Caco-2 (cell line): ENCODE measurements at regions not wholly inside any gene's neighbourhood (a gene's known extent, or its start where the extent isn't known, plus 50 kb on each side); places are given as distances from the start of the nearest gene placed in this dataset.

Experiments used
- BruUV-seq: library from RNA; stranded (reverse); fragments of 400-500 nt; replicated peaks from 2 replicates; lab custom pipeline; 2021; lab: Mats Ljungman, UMichigan
- CTCF ChIA-PET: fragments of 300-600 bp; sonication (Branson Sonifier 250); formaldehyde crosslinking; loops from one replicate; lab custom pipeline; 2022; ENCODE audit warnings: antibody characterized with exemption; lab: Charles Lee
- POLR2A ChIA-PET: fragments of 300-600 bp; sonication (Branson Sonifier 250); formaldehyde crosslinking; loops from one replicate; lab custom pipeline; 2022; ENCODE audit warnings: antibody characterized with exemption; lab: Charles Lee
- DNase-seq, 2 experiments: peaks; one replicate each; pipeline versions ENCODE4 v3.0.0 to v3.0.0-alpha.2; 2020 to 2022
- H3K27me3 ChIP-seq: replicated peaks from 2 replicates; pipeline ENCODE4 v1.6.0; 2011; ENCODE audit warnings: low read length; ENCODE audit not compliant: control insufficient read depth, insufficient read depth
- H3K36me3 ChIP-seq: 2 replicates; pipeline ENCODE4 v1.5.1; 2011; ENCODE audit warnings: low read length; ENCODE audit not compliant: control insufficient read depth, insufficient read depth
- H3K4me1 ChIP-seq: fragments of 250-450 bp; sonication (Bioruptor Pico); 2 replicates; pipeline ENCODE4 v1.5.1; 2020; ENCODE audit warnings: mild to moderate bottlenecking
- H3K4me3 ChIP-seq: 2 replicates; pipeline ENCODE4 v1.5.1; 2011; ENCODE audit warnings: low read depth, mild to moderate bottlenecking, control low read depth, low read length
- H3K9me3 ChIP-seq: fragments of 250-450 bp; sonication (Bioruptor Pico); 2 replicates; pipeline ENCODE4 v1.5.1; 2020; ENCODE audit warnings: mild to moderate bottlenecking, moderate library complexity
- H3K27ac Mint-ChIP-seq: one replicate; pipeline ENCODE4 v1.8.0; 2022; ENCODE audit warnings: mixed read lengths; ENCODE audit not compliant: unreplicated experiment
- H3K27me3 Mint-ChIP-seq: one replicate; pipeline ENCODE4 v1.8.0; 2022; ENCODE audit warnings: mixed read lengths; ENCODE audit not compliant: insufficient read depth, unreplicated experiment
- H3K36me3 Mint-ChIP-seq: one replicate; pipeline ENCODE4 v1.8.0; 2022; ENCODE audit warnings: mild to moderate bottlenecking, mixed read lengths; ENCODE audit not compliant: insufficient read depth, unreplicated experiment
- H3K4me1 Mint-ChIP-seq: one replicate; pipeline ENCODE4 v1.8.0; 2022; ENCODE audit warnings: low read depth, mixed read lengths; ENCODE audit not compliant: unreplicated experiment
- H3K4me3 Mint-ChIP-seq: one replicate; pipeline ENCODE4 v1.8.0; 2022; ENCODE audit warnings: mild to moderate bottlenecking, moderate library complexity, mixed read lengths; ENCODE audit not compliant: unreplicated experiment
- H3K9me3 Mint-ChIP-seq: one replicate; pipeline ENCODE4 v1.8.0; 2022; ENCODE audit warnings: mixed read lengths; ENCODE audit not compliant: unreplicated experiment
- intact Hi-C: fragments of 100-400 bp; cut with micrococcal nuclease; formaldehyde crosslinking; loops from one replicate; pipeline ENCODE4 v1.10.0; 2022; ENCODE audit not compliant: unreplicated experiment
- TF ChIP-seq, protein P1 (sequence below), 2 experiments: fragments of 200-600 bp in 1 of 2; IDR thresholded peaks; 1 replicate in 1 of 2; 2 replicates in 1 of 2; pipeline versions ENCODE4 v1.5.1 to v1.8.0; 2011 to 2022; ENCODE audit warnings: antibody characterized with exemption in 1 of 2, control low read depth in 1 of 2, inconsistent platforms in 1 of 2, low read depth in 1 of 2, low read length in 1 of 2, mild to moderate bottlenecking in 1 of 2, moderate library complexity in 1 of 2; ENCODE audit not compliant: insufficient read depth in 1 of 2, severe bottlenecking in 1 of 2, unreplicated experiment in 1 of 2

- Histone ChIP-seq H3K4me1 (no peaks in the 10 kb centered on the region), H3K36me3 (no peaks in the 10 kb centered on the region), H3K4me3 (no peak overlapping the region), H3K27me3 (no peaks in the 10 kb centered on the region), H3K9me3 (no peaks in the 10 kb centered on the region)
- TF ChIP-seq, protein P1, sequence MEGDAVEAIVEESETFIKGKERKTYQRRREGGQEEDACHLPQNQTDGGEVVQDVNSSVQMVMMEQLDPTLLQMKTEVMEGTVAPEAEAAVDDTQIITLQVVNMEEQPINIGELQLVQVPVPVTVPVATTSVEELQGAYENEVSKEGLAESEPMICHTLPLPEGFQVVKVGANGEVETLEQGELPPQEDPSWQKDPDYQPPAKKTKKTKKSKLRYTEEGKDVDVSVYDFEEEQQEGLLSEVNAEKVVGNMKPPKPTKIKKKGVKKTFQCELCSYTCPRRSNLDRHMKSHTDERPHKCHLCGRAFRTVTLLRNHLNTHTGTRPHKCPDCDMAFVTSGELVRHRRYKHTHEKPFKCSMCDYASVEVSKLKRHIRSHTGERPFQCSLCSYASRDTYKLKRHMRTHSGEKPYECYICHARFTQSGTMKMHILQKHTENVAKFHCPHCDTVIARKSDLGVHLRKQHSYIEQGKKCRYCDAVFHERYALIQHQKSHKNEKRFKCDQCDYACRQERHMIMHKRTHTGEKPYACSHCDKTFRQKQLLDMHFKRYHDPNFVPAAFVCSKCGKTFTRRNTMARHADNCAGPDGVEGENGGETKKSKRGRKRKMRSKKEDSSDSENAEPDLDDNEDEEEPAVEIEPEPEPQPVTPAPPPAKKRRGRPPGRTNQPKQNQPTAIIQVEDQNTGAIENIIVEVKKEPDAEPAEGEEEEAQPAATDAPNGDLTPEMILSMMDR (IDR thresholded peaks at IDR 0.05; ENCODE audit: insufficient read depth in 1 of 2, low read depth in 1 of 2, low read length in 1 of 2, severe bottlenecking in 1 of 2, unreplicated experiment in 1 of 2), result no peak
- no TSS peak for BruUV-seq
- Mint-ChIP-seq H3K27ac (no peak overlapping the region), H3K4me3 (no peak overlapping the region), H3K27me3 (no peaks in the 10 kb centered on the region), H3K36me3 (no peaks in the 10 kb centered on the region), H3K4me1 (no peaks in the 10 kb centered on the region), H3K9me3 (no peaks in the 10 kb centered on the region)
- intact Hi-C loops, result no loop called here
- ChIA-PET CTCF (no interaction called here), POLR2A (no interaction called here)
- no peak for DNase-seq
Measured at GRCh38 chr22:48649031-48649430, 1178.6 kb downstream of the BRD1 start.

- H3K36me3 ChIP-seq, result no peaks in the 10 kb centered on the region
- POLR2A ChIA-PET, result no interaction called here
- no peaks in the 10 kb centered on the region for H3K27me3 ChIP-seq
- intact Hi-C loops, result no loop called here
- H3K4me3 ChIP-seq, result no peak overlapping the region
- H3K4me1 Mint-ChIP-seq, result no peaks in the 10 kb centered on the region
- BruUV-seq, result no TSS peak
- CTCF ChIA-PET, result no interaction called here
- H3K27ac Mint-ChIP-seq, result no peak overlapping the region
- no peaks in the 10 kb centered on the region for H3K27me3 Mint-ChIP-seq
- DNase-seq, result no peak
- H3K36me3 Mint-ChIP-seq, result no peaks in the 10 kb centered on the region
- H3K4me3 Mint-ChIP-seq, result no peak overlapping the region
- TF ChIP-seq, protein P1 (IDR thresholded peaks at IDR 0.05; ENCODE audit: insufficient read depth in 1 of 2, low read depth in 1 of 2, low read length in 1 of 2, severe bottlenecking in 1 of 2, unreplicated experiment in 1 of 2), result no peak
- H3K9me3 Mint-ChIP-seq, result no peaks in the 10 kb centered on the region
- H3K9me3 ChIP-seq, result no peaks in the 10 kb centered on the region
- no peaks in the 10 kb centered on the region for H3K4me1 ChIP-seq
Measured at GRCh38 chr22:48647606-48648515, 1179.8 kb downstream of the BRD1 start.

DNA sequence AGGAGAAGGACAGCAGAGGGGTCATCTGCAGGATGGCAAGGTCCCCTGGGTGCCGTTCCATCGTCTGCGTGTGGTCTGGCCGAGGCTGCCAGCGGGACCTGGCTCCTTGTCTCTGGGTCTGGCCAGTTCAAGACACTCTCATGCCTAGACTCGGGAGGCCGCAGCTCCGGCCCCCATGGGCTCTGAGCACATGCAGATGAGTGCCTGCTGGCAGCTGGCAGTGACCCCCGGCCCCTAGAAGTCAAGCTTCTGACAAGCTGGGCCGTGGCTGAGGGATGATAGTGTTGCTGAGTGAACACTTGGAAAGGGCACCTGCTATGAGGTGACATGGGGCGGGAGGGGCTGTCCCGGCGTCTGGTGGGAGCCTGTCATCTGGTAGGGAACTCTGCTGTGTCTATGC, 1180.6 kb downstream of the BRD1 start:
- H3K36me3 ChIP-seq, result no peaks in the 10 kb centered on the region
- H3K9me3 ChIP-seq, result no peaks in the 10 kb centered on the region
- Mint-ChIP-seq H3K27ac (no peak overlapping the region), H3K9me3 (no peaks in the 10 kb centered on the region), H3K4me1 (no peaks in the 10 kb centered on the region), H3K36me3 (no peaks in the 10 kb centered on the region), H3K27me3 (no peaks in the 10 kb centered on the region), H3K4me3 (no peak overlapping the region)
- no peaks in the 10 kb centered on the region for H3K4me1 ChIP-seq
- DNase-seq, result no peak
- no peaks in the 10 kb centered on the region for H3K27me3 ChIP-seq
- POLR2A ChIA-PET, result no interaction called here
- intact Hi-C loops, result no loop called here
- no TSS peak for BruUV-seq
- TF ChIP-seq, protein P1 (IDR thresholded peaks at IDR 0.05; ENCODE audit: insufficient read depth in 1 of 2, low read depth in 1 of 2, low read length in 1 of 2, severe bottlenecking in 1 of 2, unreplicated experiment in 1 of 2), result no peak
- CTCF ChIA-PET, result no interaction called here
- H3K4me3 ChIP-seq, result no peak overlapping the region
